GM12878 (cell line): ENCODE measurements at regions not wholly inside any gene's neighbourhood (a gene's known extent, or its start where the extent isn't known, plus 50 kb on each side); places are given as distances from the start of the nearest gene placed in this dataset.

Experiments
- ATAC-seq: fragments of 200-7000 bp; cut with Tn5 transposase; 3 replicates; pipeline ENCODE4 v1.9.1; 2020; ENCODE audit warnings: mild to moderate bottlenecking, moderate library complexity
- BruUV-seq: library from RNA; stranded (reverse); fragments of 400-500 nt; replicated peaks from 2 replicates; lab custom pipeline; 2021; lab: Mats Ljungman, UMichigan
- CTCF ChIA-PET: fragments of 300-600 bp; sonication (Branson Sonifier 250); formaldehyde crosslinking; extraction: SDS; loops from one replicate; lab custom pipeline; 2021; ENCODE audit warnings: inconsistent platforms; lab: Yijun Ruan, JAX
- POLR2A ChIA-PET: fragments of 350-600 bp; formaldehyde crosslinking; extraction: SDS; loops from one replicate; lab custom pipeline; 2021; ENCODE audit warnings: inconsistent platforms; lab: Charles Lee
- RAD21 ChIA-PET: fragments of 300-600 bp; sonication (Branson Sonifier 250); formaldehyde crosslinking; loops from one replicate; lab custom pipeline; 2023; ENCODE audit warnings: antibody characterized with exemption; ENCODE audit not compliant: unreplicated experiment; lab: Charles Lee
- SMC1A ChIA-PET: fragments of 300-600 bp; sonication (Branson Sonifier 250); formaldehyde crosslinking; loops from one replicate; lab custom pipeline; 2023; ENCODE audit not compliant: unreplicated experiment, uncharacterized antibody; lab: Charles Lee
- DNase-seq: peaks from one replicate; pipeline ENCODE4 v3.0.0-alpha.2; 2011; ENCODE audit warnings: low read depth, low spot score
- FAIRE-seq: peaks from 3 replicates; lab custom pipeline; 2011; peaks lifted over from hg19 to GRCh38; lab: Jason Lieb, UNC
- H2AFZ ChIP-seq: 2 replicates; pipeline ENCODE4 v1.6.0; 2011; ENCODE audit warnings: low read depth, low read length, control low read depth; ENCODE audit not compliant: control insufficient read depth
- H3K27ac ChIP-seq: 2 replicates; pipeline ENCODE4 v1.5.1; 2011; ENCODE audit warnings: control low read depth; ENCODE audit not compliant: control insufficient read depth, insufficient read depth
- H3K27me3 ChIP-seq, 2 experiments: replicated peaks in 1 of 2; 2 replicates each; pipeline versions ENCODE4 v1.6.0 to v1.6.1; 2011; ENCODE audit warnings: low read length in 1 of 2; ENCODE audit not compliant: control insufficient read depth in 2 of 2, insufficient read depth in 2 of 2
- H3K36me3 ChIP-seq, 2 experiments: 2 replicates each; pipeline ENCODE4 v1.5.1; 2011; ENCODE audit warnings: low read length in 1 of 2; ENCODE audit not compliant: control insufficient read depth in 2 of 2, insufficient read depth in 2 of 2
- H3K4me1 ChIP-seq: 2 replicates; pipeline ENCODE4 v1.6.1; 2011; ENCODE audit warnings: mild to moderate bottlenecking, low read length, moderate library complexity, mixed read lengths; ENCODE audit not compliant: control insufficient read depth, insufficient read depth
- H3K4me2 ChIP-seq: 2 replicates; pipeline ENCODE4 v1.6.0; 2011; ENCODE audit warnings: control low read depth; ENCODE audit not compliant: control insufficient read depth, insufficient read depth
- H3K4me3 ChIP-seq: fragments of 200-600 bp; sonication (generic); 2 replicates; pipeline ENCODE4 v1.5.1; 2016
- H3K79me2 ChIP-seq: 2 replicates; pipeline ENCODE4 v1.6.0; 2011; ENCODE audit warnings: low read length; ENCODE audit not compliant: control insufficient read depth, insufficient read depth
- H3K9ac ChIP-seq: 2 replicates; pipeline ENCODE4 v1.8.0; 2011; ENCODE audit warnings: low read length, control low read depth, mixed read lengths; ENCODE audit not compliant: control insufficient read depth, insufficient read depth
- H3K9me3 ChIP-seq: replicated peaks from 3 replicates; pipeline ENCODE4 v1.5.1; 2011; ENCODE audit warnings: mild to moderate bottlenecking, low read length; ENCODE audit not compliant: control insufficient read depth, insufficient read depth
- H4K20me1 ChIP-seq: 2 replicates; pipeline ENCODE4 v1.6.0; 2011; ENCODE audit not compliant: control insufficient read depth, insufficient read depth
- CBX5 ChIP-seq: sonication (generic); IDR thresholded peaks from 2 replicates; pipeline ENCODE4 v1.6.1; 2016; ENCODE audit warnings: low read depth, moderate library complexity, mild to moderate bottlenecking, inconsistent platforms
- HDAC6 ChIP-seq: fragments of 200-600 bp; sonication (generic); IDR thresholded peaks from one replicate; pipeline ENCODE4 v1.8.0; 2017; ENCODE audit warnings: antibody characterized with exemption; ENCODE audit not compliant: unreplicated experiment
- PBX3 ChIP-seq: IDR thresholded peaks from 2 replicates; pipeline ENCODE4 v1.6.1; 2011; ENCODE audit warnings: mild to moderate bottlenecking, low read depth, low read length, moderate library complexity; ENCODE audit not compliant: insufficient replicate concordance
- RB1 ChIP-seq: fragments of 450-650 bp; formaldehyde crosslinking; IDR thresholded peaks from 2 replicates; pipeline ENCODE4 v1.6.1; 2017; ENCODE audit warnings: mild to moderate bottlenecking, borderline replicate concordance
- RCOR1 ChIP-seq: conservative IDR thresholded peaks from 2 replicates; pipeline ENCODE4 v1.6.1; 2012; ENCODE audit warnings: low read depth, low read length, improper control_type of control experiment
- SIX5 ChIP-seq: IDR thresholded peaks from 2 replicates; pipeline ENCODE4 v1.6.1; 2011; ENCODE audit warnings: mild to moderate bottlenecking, low read depth, low read length, moderate library complexity; ENCODE audit not compliant: severe bottlenecking
- ZBED1 ChIP-seq: IDR thresholded peaks from 2 replicates; pipeline ENCODE4 v1.6.1; 2016; ENCODE audit warnings: borderline replicate concordance
- WGBS: methylation state at CpG from one replicate; pipeline ENCODE4 v1.1.6; 2016; ENCODE audit warnings: low lambda C conversion rate; ENCODE audit not compliant: insufficient replicate concordance, insufficient coverage; ENCODE audit errors: missing lambda C conversion rate; 5-methylcytosine and 5-hydroxymethylcytosine counted together
- in situ Hi-C: fragments of 300-500 bp; cut with MboI; formaldehyde crosslinking; loops from 9 replicates; pipeline ENCODE4 v1.14.3; 2018; ENCODE audit warnings: mixed read lengths
- intact Hi-C: fragments of 100-400 bp; cut with micrococcal nuclease; formaldehyde crosslinking; loops from one replicate; pipeline ENCODE4 v1.14.2; 2022; ENCODE audit not compliant: unreplicated experiment
- TF ChIP-seq, protein P1 (sequence below): IDR thresholded peaks from 2 replicates; pipeline ENCODE4 v1.6.1; 2012; ENCODE audit warnings: improper control_type of control experiment, low read depth, low read length; ENCODE audit not compliant: insufficient replicate concordance

DNA sequence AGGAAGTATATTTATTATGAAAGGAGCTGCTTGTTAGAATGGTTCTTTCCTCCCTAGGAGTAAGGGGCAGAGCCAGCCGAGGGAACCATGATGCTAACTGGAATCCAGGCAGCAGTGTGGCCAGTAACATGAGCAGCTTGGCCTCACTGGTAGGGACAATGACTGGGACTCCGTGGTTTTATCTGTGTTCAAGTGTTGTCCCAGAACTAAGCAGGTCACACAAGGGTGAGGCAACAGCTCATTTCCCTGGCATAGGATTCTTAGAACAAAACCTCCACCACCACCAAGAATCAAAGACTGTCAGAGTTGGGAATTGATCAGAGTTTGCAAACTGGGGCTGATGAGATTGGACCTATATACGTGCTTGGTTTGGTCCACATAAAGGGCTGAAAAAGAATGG, 138.9 kb upstream of the COBL start:
- no peaks in the 10 kb centered on the region for H3K9me3 ChIP-seq
- no peak for TF ChIP-seq PBX3
- no peak for TF ChIP-seq RCOR1
- no peak for TF ChIP-seq SIX5
- no peak for TF ChIP-seq ZBED1
- no peak for TF ChIP-seq CBX5
- TF ChIP-seq, protein P1, sequence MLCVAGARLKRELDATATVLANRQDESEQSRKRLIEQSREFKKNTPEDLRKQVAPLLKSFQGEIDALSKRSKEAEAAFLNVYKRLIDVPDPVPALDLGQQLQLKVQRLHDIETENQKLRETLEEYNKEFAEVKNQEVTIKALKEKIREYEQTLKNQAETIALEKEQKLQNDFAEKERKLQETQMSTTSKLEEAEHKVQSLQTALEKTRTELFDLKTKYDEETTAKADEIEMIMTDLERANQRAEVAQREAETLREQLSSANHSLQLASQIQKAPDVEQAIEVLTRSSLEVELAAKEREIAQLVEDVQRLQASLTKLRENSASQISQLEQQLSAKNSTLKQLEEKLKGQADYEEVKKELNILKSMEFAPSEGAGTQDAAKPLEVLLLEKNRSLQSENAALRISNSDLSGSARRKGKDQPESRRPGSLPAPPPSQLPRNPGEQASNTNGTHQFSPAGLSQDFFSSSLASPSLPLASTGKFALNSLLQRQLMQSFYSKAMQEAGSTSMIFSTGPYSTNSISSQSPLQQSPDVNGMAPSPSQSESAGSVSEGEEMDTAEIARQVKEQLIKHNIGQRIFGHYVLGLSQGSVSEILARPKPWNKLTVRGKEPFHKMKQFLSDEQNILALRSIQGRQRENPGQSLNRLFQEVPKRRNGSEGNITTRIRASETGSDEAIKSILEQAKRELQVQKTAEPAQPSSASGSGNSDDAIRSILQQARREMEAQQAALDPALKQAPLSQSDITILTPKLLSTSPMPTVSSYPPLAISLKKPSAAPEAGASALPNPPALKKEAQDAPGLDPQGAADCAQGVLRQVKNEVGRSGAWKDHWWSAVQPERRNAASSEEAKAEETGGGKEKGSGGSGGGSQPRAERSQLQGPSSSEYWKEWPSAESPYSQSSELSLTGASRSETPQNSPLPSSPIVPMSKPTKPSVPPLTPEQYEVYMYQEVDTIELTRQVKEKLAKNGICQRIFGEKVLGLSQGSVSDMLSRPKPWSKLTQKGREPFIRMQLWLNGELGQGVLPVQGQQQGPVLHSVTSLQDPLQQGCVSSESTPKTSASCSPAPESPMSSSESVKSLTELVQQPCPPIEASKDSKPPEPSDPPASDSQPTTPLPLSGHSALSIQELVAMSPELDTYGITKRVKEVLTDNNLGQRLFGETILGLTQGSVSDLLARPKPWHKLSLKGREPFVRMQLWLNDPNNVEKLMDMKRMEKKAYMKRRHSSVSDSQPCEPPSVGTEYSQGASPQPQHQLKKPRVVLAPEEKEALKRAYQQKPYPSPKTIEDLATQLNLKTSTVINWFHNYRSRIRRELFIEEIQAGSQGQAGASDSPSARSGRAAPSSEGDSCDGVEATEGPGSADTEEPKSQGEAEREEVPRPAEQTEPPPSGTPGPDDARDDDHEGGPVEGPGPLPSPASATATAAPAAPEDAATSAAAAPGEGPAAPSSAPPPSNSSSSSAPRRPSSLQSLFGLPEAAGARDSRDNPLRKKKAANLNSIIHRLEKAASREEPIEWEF, result no peak
- no peak for TF ChIP-seq RB1
- TF ChIP-seq HDAC6, result no peak
- ATAC-seq, result no peak
- POLR2A ChIA-PET, result no interaction called here
- H3K27me3 ChIP-seq, result no peaks in the 10 kb centered on the region
- intact Hi-C loops, result no loop called here
- CTCF ChIA-PET, result interaction anchor here (1.0 kb wide), 1 partner anchor 295 kb away, joined by 3 read pairs; no protein-coding TSS in a partner anchor
- H3K27ac ChIP-seq, result no peak overlapping the region
- no peak for DNase-seq
- H3K4me3 ChIP-seq, result no peak overlapping the region
- H3K36me3 ChIP-seq, result no peaks in the 10 kb centered on the region
- FAIRE-seq, result no peak
- no peaks in the 10 kb centered on the region for H3K79me2 ChIP-seq
- no TSS peak for BruUV-seq
- RAD21 ChIA-PET, result no interaction called here
- H3K4me2 ChIP-seq, result no peak overlapping the region
- H2AFZ ChIP-seq, result no peak overlapping the region
- no peaks in the 10 kb centered on the region for H3K4me1 ChIP-seq
- SMC1A ChIA-PET, result no interaction called here
- in situ Hi-C loops, result no loop called here
- H3K9ac ChIP-seq, result no peak overlapping the region
- WGBS, result 5% methylated on average over 3 of the region's 3 CpGs
- H4K20me1 ChIP-seq, result no peaks in the 10 kb centered on the region
